ENCODE measurements at regions not wholly inside any gene's neighbourhood (a gene's known extent, or its start where the extent isn't known, plus 50 kb on each side); places are given as distances from the start of the nearest gene placed in this dataset.
A peak's percentile ranks its signal among the peaks of the same experiment; 100 is the strongest.

GRCh38 chr18:51361130-51361860 is 163.8 kb upstream of the MEX3C start (continued):
- TF ChIP-seq ZNF646 (CRISPR knock-in tag; IDR thresholded peaks at IDR 0.05) (0 out of 2 replicates have a peak, but pooled peaks have one; percentile 34), SP140L (CRISPR knock-in tag; IDR thresholded peaks at IDR 0.05; ENCODE audit: borderline replicate concordance) (no peak), ZNF576 (CRISPR knock-in tag; IDR thresholded peaks at IDR 0.05) (no peak), ZNF839 (CRISPR knock-in tag; IDR thresholded peaks at IDR 0.05; ENCODE audit: borderline replicate concordance) (no peak), PCBP2 (optimal IDR thresholded peaks at IDR 0.05; ENCODE audit: low read depth, low read length, poor library complexity, severe bottlenecking) (no peak), ZNF329 (CRISPR knock-in tag; IDR thresholded peaks at IDR 0.05; ENCODE audit: low read depth) (no peak), ZNF235 (CRISPR knock-in tag; IDR thresholded peaks at IDR 0.05; ENCODE audit: borderline replicate concordance) (no peak), ZNF253 (CRISPR knock-in tag; IDR thresholded peaks at IDR 0.05; ENCODE audit: borderline replicate concordance) (no peak), RELA (CRISPR knock-in tag; IDR thresholded peaks at IDR 0.05) (no peak), ZNF724P (CRISPR knock-in tag; IDR thresholded peaks at IDR 0.05; ENCODE audit: borderline replicate concordance) (no peak), JDP2 (CRISPR knock-in tag; IDR thresholded peaks at IDR 0.05; ENCODE audit: borderline replicate concordance) (no peak), CENPT (CRISPR knock-in tag; IDR thresholded peaks at IDR 0.05; ENCODE audit: low read depth) (no peak), SMARCC2 (IDR thresholded peaks at IDR 0.05) (no peak), SP4 (CRISPR knock-in tag; IDR thresholded peaks at IDR 0.05) (no peak), ZNF749 (CRISPR knock-in tag; IDR thresholded peaks at IDR 0.05; ENCODE audit: borderline replicate concordance) (no peak), ZNF143 (CRISPR knock-in tag; IDR thresholded peaks at IDR 0.05) (no peak), NFATC3 (CRISPR knock-in tag; IDR thresholded peaks at IDR 0.05) (no peak), ZNF530 (CRISPR knock-in tag; IDR thresholded peaks at IDR 0.05; ENCODE audit: low read depth) (no peak), ZNF598 (CRISPR knock-in tag; IDR thresholded peaks at IDR 0.05; ENCODE audit: borderline replicate concordance) (no peak)
- TF ChIP-seq, protein P1, sequence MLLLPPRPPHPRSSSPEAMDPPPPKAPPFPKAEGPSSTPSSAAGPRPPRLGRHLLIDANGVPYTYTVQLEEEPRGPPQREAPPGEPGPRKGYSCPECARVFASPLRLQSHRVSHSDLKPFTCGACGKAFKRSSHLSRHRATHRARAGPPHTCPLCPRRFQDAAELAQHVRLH (CRISPR knock-in tag; IDR thresholded peaks at IDR 0.05; ENCODE audit: borderline replicate concordance, low read depth), result no peak
- TF ChIP-seq, protein P2, sequence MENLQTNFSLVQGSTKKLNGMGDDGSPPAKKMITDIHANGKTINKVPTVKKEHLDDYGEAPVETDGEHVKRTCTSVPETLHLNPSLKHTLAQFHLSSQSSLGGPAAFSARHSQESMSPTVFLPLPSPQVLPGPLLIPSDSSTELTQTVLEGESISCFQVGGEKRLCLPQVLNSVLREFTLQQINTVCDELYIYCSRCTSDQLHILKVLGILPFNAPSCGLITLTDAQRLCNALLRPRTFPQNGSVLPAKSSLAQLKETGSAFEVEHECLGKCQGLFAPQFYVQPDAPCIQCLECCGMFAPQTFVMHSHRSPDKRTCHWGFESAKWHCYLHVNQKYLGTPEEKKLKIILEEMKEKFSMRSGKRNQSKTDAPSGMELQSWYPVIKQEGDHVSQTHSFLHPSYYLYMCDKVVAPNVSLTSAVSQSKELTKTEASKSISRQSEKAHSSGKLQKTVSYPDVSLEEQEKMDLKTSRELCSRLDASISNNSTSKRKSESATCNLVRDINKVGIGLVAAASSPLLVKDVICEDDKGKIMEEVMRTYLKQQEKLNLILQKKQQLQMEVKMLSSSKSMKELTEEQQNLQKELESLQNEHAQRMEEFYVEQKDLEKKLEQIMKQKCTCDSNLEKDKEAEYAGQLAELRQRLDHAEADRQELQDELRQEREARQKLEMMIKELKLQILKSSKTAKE (CRISPR knock-in tag; IDR thresholded peaks at IDR 0.05; ENCODE audit: borderline replicate concordance), result no peak

All from HepG2 (cell line).